Stomach (tissue), 8 donors: ENCODE measurements at regions not wholly inside any gene's neighbourhood (a gene's known extent, or its start where the extent isn't known, plus 50 kb on each side); places are given as distances from the start of the nearest gene placed in this dataset.

Experiments
- DNase-seq, 2 donors: peaks; one replicate each; pipeline versions ENCODE4 v3.0.0 to v3.0.0-alpha.2; 2013 to 2019
- H3K27ac ChIP-seq, 5 donors: fragments of 200-600 bp in 4 of 5; sonication (generic) in 4 of 5; one replicate each; pipeline ENCODE4 v1.5.1; 2013 to 2019; ENCODE audit warnings: mild to moderate bottlenecking in 1 of 5, moderate library complexity in 1 of 5
- H3K27me3 ChIP-seq, 3 donors: fragments of 200-600 bp; sonication (generic); one replicate each; pipeline ENCODE4 v1.5.1; 2017 to 2019; ENCODE audit warnings: mixed run types in 1 of 3
- H3K36me3 ChIP-seq, 4 donors: fragments of 200-600 bp; sonication (generic); 1 replicate in 3 of 4; 2 replicates in 1 of 4; pipeline ENCODE4 v1.5.1; 2016 to 2019
- H3K4me1 ChIP-seq, 4 donors: fragments of 200-600 bp; sonication (generic); one replicate each; pipeline ENCODE4 v1.5.1; 2016 to 2019
- H3K4me3 ChIP-seq, 4 donors: fragments of 200-600 bp; sonication (generic) in 3 of 4; one replicate each; pipeline ENCODE4 v1.5.1; 2016 to 2019; ENCODE audit warnings: mild to moderate bottlenecking in 1 of 4
- H3K9me3 ChIP-seq, 4 donors: fragments of 200-600 bp; sonication (generic); one replicate each; pipeline ENCODE4 v1.5.1; 2016 to 2019
- CTCF ChIP-seq, 7 experiments: fragments of 450-650 bp in 4 of 7; fragments of 200-600 bp in 3 of 7; sonication (generic) in 3 of 7; IDR thresholded peaks; one replicate each; pipeline ENCODE4 v1.5.1; 2016 to 2019; ENCODE audit warnings: antibody characterized with exemption in 7 of 7, control low read depth in 2 of 7, mild to moderate bottlenecking in 1 of 7
- EP300 ChIP-seq: sonication (generic); formaldehyde crosslinking; IDR thresholded peaks from one replicate; pipeline ENCODE4 v1.6.1; 2017; ENCODE audit warnings: antibody characterized with exemption
- POLR2A ChIP-seq, 4 donors: fragments of 450-650 bp; IDR thresholded peaks; one replicate each; pipeline ENCODE4 v1.6.1; 2016; ENCODE audit warnings: antibody characterized with exemption in 4 of 4, control low read depth in 2 of 4, mild to moderate bottlenecking in 1 of 4, moderate library complexity in 1 of 4
- POLR2AphosphoS5 ChIP-seq, 3 donors: sonication (generic); formaldehyde crosslinking; IDR thresholded peaks; one replicate each; pipeline ENCODE4 v1.6.1; 2016; ENCODE audit warnings: antibody characterized with exemption in 3 of 3
- WGBS, 5 donors: extraction: QIAGEN DNeasy Blood & Tissue Kit in 3 of 5; methylation state at CpG; one replicate each; pipeline versions ENCODE4 v1.1.5 to v1.1.7; 2013 to 2018; 5-methylcytosine and 5-hydroxymethylcytosine counted together
- intact Hi-C: fragments of 100-400 bp; cut with DNase I; formaldehyde crosslinking; loops from one replicate; pipeline ENCODE4 v1.15.1; 2023; ENCODE audit warnings: low total_unique reads
- donor health status: healthy with polysubstance abuse.
- donor health status: Bipolar disorder and iron deficiency.
- donor health status: healthy.

DNA sequence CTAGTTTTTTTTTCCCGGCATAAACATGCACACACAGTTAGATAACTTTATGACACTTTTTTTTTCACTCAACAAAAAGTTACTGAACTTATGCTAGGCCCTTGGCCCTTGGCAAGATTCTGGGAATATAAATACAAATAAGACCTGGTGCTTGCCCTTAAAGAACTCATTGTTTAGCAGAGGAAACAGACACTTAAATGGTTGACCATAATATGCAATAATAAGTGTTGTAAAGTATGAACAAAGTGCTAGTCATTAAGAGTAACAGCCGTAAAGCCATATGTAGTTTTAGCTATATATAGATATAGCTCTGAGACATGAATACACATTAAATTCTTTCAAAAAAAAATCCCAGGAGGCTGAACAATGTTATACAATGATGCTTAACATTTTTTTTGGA lies 198.3 kb downstream of the CYYR1 start:
- TF ChIP-seq POLR2A (IDR thresholded peaks at IDR 0.05) (no peak), EP300 (no peak), POLR2AphosphoS5 (IDR thresholded peaks at IDR 0.05) (no peak), CTCF (IDR thresholded peaks at IDR 0.05) (no peak)
- peak in 1 of 2 donors; percentile 11 for DNase-seq
- no peaks in the 10 kb centered on the region for H3K4me1 ChIP-seq
- no peaks in the 10 kb centered on the region for H3K27me3 ChIP-seq
- intact Hi-C loops, result no loop called here
- no peaks in the 10 kb centered on the region for H3K36me3 ChIP-seq
- no peak overlapping the region for H3K4me3 ChIP-seq
- H3K27ac ChIP-seq, result no peak overlapping the region
- WGBS, 5 donors, result 55 to 67% (median 57%) methylated on average over 2 of the region's 2 CpGs
- no peaks in the 10 kb centered on the region for H3K9me3 ChIP-seq

GRCh38 chr21:26368591-26369320 lies 198.2 kb upstream of the APP start:
- H3K27me3 ChIP-seq, result no peaks in the 10 kb centered on the region
- H3K4me3 ChIP-seq, result no peak overlapping the region
- DNase-seq, result no peak
- no peaks in the 10 kb centered on the region for H3K9me3 ChIP-seq
- H3K4me1 ChIP-seq, result no peaks in the 10 kb centered on the region
- TF ChIP-seq CTCF (IDR thresholded peaks at IDR 0.05) (no peak), EP300 (no peak), POLR2AphosphoS5 (IDR thresholded peaks at IDR 0.05) (no peak), POLR2A (IDR thresholded peaks at IDR 0.05) (no peak)
- no peaks in the 10 kb centered on the region for H3K36me3 ChIP-seq
- no peak overlapping the region for H3K27ac ChIP-seq
- intact Hi-C loops, result no loop called here
- WGBS, 5 donors, result 70 to 76% (median 72%) methylated on average over 3 of the region's 3 CpGs

GRCh38 chr21:26366781-26367180 lies 196.2 kb upstream of the APP start:
- no peaks in the 10 kb centered on the region for H3K4me1 ChIP-seq
- TF ChIP-seq CTCF (IDR thresholded peaks at IDR 0.05) (no peak), POLR2A (IDR thresholded peaks at IDR 0.05) (no peak), POLR2AphosphoS5 (IDR thresholded peaks at IDR 0.05) (no peak), EP300 (no peak)
- intact Hi-C loops, result no loop called here
- H3K36me3 ChIP-seq, result no peaks in the 10 kb centered on the region
- no peaks in the 10 kb centered on the region for H3K9me3 ChIP-seq
- no peak for DNase-seq
- 72 to 82% (median 76%) methylated on average over 2 of the region's 2 CpGs for WGBS, 5 donors
- no peak overlapping the region for H3K27ac ChIP-seq
- H3K4me3 ChIP-seq, result no peak overlapping the region
- no peaks in the 10 kb centered on the region for H3K27me3 ChIP-seq

DNA sequence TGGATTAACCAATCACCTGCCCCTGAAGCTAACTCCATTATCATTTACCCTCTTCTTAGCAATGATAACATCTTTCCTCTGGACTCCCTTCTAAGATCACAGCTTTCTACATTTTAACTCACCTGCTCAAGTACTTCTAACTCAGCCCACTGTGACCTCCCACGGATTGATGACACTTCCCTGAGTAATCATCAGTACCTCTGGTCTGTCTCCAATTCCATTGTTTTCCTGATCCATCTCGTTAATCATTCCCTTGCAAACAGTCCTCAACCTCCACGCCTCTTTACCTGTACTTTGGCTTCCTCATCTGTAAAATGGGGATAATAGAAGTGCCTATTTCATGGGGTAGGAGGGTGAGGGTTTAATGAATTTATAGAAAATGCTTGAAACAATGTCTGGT lies 195.3 kb upstream of the APP start:
- no peak for DNase-seq
- no peak overlapping the region for H3K4me3 ChIP-seq
- no peaks in the 10 kb centered on the region for H3K36me3 ChIP-seq
- H3K27ac ChIP-seq, result no peak overlapping the region
- TF ChIP-seq POLR2A (IDR thresholded peaks at IDR 0.05) (no peak), CTCF (IDR thresholded peaks at IDR 0.05) (no peak), EP300 (no peak), POLR2AphosphoS5 (IDR thresholded peaks at IDR 0.05) (no peak)
- 61 to 84% (median 73%) methylated on average over 3 of the region's 3 CpGs for WGBS, 5 donors
- H3K27me3 ChIP-seq, result no peaks in the 10 kb centered on the region
- no peaks in the 10 kb centered on the region for H3K9me3 ChIP-seq
- intact Hi-C loops, result no loop called here
- no peaks in the 10 kb centered on the region for H3K4me1 ChIP-seq
